ENCODE measurements at regions not wholly inside any gene's neighbourhood (a gene's known extent, or its start where the extent isn't known, plus 50 kb on each side); places are given as distances from the start of the nearest gene placed in this dataset.

DNA sequence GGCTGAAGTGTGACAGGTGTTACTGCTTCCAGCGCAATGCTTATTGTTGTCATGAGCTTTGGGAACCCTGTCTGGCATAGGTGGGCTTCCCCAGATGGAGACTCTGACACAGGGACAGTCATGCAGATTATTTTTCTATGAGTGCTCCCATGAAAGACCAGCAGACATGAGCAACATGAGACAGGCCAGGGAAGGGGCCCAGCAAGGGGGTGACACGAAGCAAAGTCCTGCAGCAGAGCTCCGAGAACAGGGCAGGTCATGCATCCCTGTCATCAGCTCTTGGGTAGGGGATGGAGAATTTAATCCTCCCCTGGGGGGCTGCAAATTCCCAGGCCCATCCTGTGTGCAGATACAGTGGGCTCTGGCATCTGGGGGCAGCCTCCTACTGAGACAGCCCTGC lies 77.4 kb downstream of the CTAGE1 start:
- no peak for DNase-seq (ENCODE audit: low read depth, low spot score)
- H3K4me3 ChIP-seq (ENCODE audit: insufficient read length, low read depth) = no peak overlapping the region
- TF ChIP-seq SUZ12 (IDR thresholded peaks at IDR 0.05; ENCODE audit: extremely low read depth, insufficient read depth, insufficient read length) (no peak), YY1 (IDR thresholded peaks at IDR 0.05; ENCODE audit: insufficient read depth, insufficient read length) (no peak), ZNF274 (IDR thresholded peaks at IDR 0.05; ENCODE audit: low read depth, low read length) (no peak)
- H3K9me3 ChIP-seq (ENCODE audit: insufficient read depth, low read length) = no peaks in the 10 kb centered on the region
- H3K27me3 ChIP-seq (ENCODE audit: insufficient read depth, insufficient read length) = peaks cover 11% of the 10 kb centered on the region
- no peak overlapping the region for H3K9ac ChIP-seq (ENCODE audit: insufficient read length, low read depth)
- no peaks in the 10 kb centered on the region for H3K4me1 ChIP-seq (ENCODE audit: insufficient read depth, insufficient read length)
- H3K36me3 ChIP-seq (ENCODE audit: insufficient read depth, insufficient read length, low read length) = no peaks in the 10 kb centered on the region

DNA sequence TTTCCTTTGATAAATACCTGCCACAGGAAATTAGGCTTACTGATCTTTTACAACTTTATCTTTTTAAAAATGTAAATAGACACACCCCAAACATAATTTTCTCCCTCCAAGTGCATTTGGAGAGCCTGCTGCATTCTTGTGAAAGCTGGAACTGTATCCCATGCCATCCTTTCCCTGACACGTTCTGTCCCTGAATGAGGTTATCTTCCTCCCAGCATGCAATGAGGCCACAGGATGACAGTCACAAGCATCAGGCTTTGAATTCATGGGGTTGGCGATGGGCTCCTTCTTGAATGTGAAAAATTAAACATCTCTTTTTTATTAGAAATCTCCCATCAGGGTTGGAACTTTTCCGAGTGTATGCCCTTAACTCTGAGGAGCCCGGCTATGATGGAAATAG lies 77.8 kb downstream of the CTAGE1 start:
- TF ChIP-seq ZNF274 (IDR thresholded peaks at IDR 0.05; ENCODE audit: low read depth, low read length) = no peak
- TF ChIP-seq SUZ12 (IDR thresholded peaks at IDR 0.05; ENCODE audit: extremely low read depth, insufficient read depth, insufficient read length) = no peak
- no peak for TF ChIP-seq YY1 (IDR thresholded peaks at IDR 0.05; ENCODE audit: insufficient read depth, insufficient read length)
- Histone ChIP-seq H3K9me3 (ENCODE audit: insufficient read depth, low read length) (no peaks in the 10 kb centered on the region), H3K4me1 (ENCODE audit: insufficient read depth, insufficient read length) (no peaks in the 10 kb centered on the region), H3K9ac (ENCODE audit: insufficient read length, low read depth) (no peak overlapping the region), H3K36me3 (ENCODE audit: insufficient read depth, insufficient read length, low read length) (no peaks in the 10 kb centered on the region), H3K27me3 (ENCODE audit: insufficient read depth, insufficient read length) (peaks cover 11% of the 10 kb centered on the region), H3K4me3 (ENCODE audit: insufficient read length, low read depth) (no peak overlapping the region)
- DNase-seq (ENCODE audit: low read depth, low spot score) = no peak

DNA sequence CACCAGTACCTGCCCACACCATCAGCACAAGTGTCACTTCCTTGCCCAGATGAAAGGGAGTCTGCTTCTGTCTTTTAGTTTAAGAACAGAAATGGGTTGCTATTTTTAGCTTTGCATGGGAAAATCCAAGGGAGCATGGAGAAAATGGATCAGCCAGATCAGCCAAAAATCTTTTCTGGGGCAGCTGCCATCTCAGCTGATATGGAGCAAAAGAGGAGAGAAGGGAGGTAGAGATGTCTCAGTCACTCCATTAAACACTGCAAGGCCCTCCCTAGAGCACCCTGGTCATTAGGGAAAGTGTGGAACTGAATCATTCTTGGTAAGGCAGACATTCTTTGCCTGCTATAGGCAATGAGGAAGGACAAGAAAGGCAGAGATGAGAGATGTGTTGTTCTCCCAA lies 79.9 kb downstream of the CTAGE1 start:
- Histone ChIP-seq H3K27me3 (ENCODE audit: insufficient read depth, insufficient read length) (peaks cover 11% of the 10 kb centered on the region), H3K36me3 (ENCODE audit: insufficient read depth, insufficient read length, low read length) (no peaks in the 10 kb centered on the region), H3K9me3 (ENCODE audit: insufficient read depth, low read length) (no peaks in the 10 kb centered on the region), H3K4me1 (ENCODE audit: insufficient read depth, insufficient read length) (no peaks in the 10 kb centered on the region), H3K4me3 (ENCODE audit: insufficient read length, low read depth) (no peak overlapping the region), H3K9ac (ENCODE audit: insufficient read length, low read depth) (no peak overlapping the region)
- TF ChIP-seq ZNF274 (IDR thresholded peaks at IDR 0.05; ENCODE audit: low read depth, low read length) (no peak), YY1 (IDR thresholded peaks at IDR 0.05; ENCODE audit: insufficient read depth, insufficient read length) (no peak), SUZ12 (IDR thresholded peaks at IDR 0.05; ENCODE audit: extremely low read depth, insufficient read depth, insufficient read length) (no peak)
- DNase-seq (ENCODE audit: low read depth, low spot score) = no peak

DNA sequence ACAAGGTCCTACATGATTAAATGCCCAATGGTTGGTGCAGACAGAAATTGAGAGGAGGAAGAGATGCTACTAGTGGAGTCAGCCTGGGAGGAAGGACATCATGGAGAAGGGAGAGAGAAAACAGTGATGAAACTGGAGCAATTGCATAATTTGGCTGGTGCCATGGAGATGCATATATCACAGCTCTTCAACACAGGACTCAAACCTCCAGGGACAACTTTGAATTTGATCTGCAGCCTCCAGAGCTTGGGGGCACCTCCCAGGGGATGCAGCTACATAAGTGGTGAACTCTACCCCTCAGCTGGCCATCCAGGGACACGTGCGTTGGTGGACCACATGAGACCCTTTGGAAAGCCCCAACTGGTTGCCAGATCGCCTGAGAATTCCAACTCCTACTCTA lies 80.4 kb downstream of the CTAGE1 start:
- H3K4me3 ChIP-seq (ENCODE audit: insufficient read length, low read depth) = no peak overlapping the region

DNA sequence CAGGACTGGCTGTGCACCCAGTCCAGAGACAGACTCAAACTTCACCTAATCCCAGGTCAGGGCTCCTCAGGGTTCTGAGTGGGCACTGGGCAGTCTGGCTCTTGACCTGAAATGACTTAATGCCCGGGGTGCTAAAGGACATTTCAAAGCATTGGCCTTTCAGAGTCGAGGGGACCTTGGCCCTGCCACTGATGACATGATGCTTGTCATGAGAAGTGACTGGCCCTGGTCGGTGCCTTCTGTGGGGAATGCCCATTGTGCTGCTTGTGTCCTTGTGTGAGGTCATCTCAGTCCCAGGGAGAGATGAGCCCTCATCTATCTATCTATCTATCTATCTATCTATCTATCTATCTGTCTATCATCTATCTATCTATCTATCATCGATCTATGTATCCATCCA lies 81.3 kb downstream of the CTAGE1 start:
- DNase-seq (ENCODE audit: low read depth, low spot score) = no peak
- Histone ChIP-seq H3K4me1 (ENCODE audit: insufficient read depth, insufficient read length) (no peaks in the 10 kb centered on the region), H3K27me3 (ENCODE audit: insufficient read depth, insufficient read length) (peaks cover 19% of the 10 kb centered on the region), H3K9me3 (ENCODE audit: insufficient read depth, low read length) (no peaks in the 10 kb centered on the region), H3K4me3 (ENCODE audit: insufficient read length, low read depth) (no peak overlapping the region), H3K36me3 (ENCODE audit: insufficient read depth, insufficient read length, low read length) (no peaks in the 10 kb centered on the region), H3K9ac (ENCODE audit: insufficient read length, low read depth) (no peak overlapping the region)
- TF ChIP-seq SUZ12 (IDR thresholded peaks at IDR 0.05; ENCODE audit: extremely low read depth, insufficient read depth, insufficient read length) = no peak
- TF ChIP-seq YY1 (IDR thresholded peaks at IDR 0.05; ENCODE audit: insufficient read depth, insufficient read length) = no peak
- no peak for TF ChIP-seq ZNF274 (IDR thresholded peaks at IDR 0.05; ENCODE audit: low read depth, low read length)

More for the DNA sequence above, 80.4 kb downstream of the CTAGE1 start:
- no peaks in the 10 kb centered on the region for H3K9me3 ChIP-seq (ENCODE audit: insufficient read depth, low read length)
- TF ChIP-seq ZNF274 (IDR thresholded peaks at IDR 0.05; ENCODE audit: low read depth, low read length) (no peak), SUZ12 (IDR thresholded peaks at IDR 0.05; ENCODE audit: extremely low read depth, insufficient read depth, insufficient read length) (no peak), YY1 (IDR thresholded peaks at IDR 0.05; ENCODE audit: insufficient read depth, insufficient read length) (no peak)
- peaks cover 14% of the 10 kb centered on the region for H3K27me3 ChIP-seq (ENCODE audit: insufficient read depth, insufficient read length)
- no peak overlapping the region for H3K9ac ChIP-seq (ENCODE audit: insufficient read length, low read depth)
- DNase-seq (ENCODE audit: low read depth, low spot score) = no peak
- H3K36me3 ChIP-seq (ENCODE audit: insufficient read depth, insufficient read length, low read length) = no peaks in the 10 kb centered on the region
- no peaks in the 10 kb centered on the region for H3K4me1 ChIP-seq (ENCODE audit: insufficient read depth, insufficient read length)

DNA sequence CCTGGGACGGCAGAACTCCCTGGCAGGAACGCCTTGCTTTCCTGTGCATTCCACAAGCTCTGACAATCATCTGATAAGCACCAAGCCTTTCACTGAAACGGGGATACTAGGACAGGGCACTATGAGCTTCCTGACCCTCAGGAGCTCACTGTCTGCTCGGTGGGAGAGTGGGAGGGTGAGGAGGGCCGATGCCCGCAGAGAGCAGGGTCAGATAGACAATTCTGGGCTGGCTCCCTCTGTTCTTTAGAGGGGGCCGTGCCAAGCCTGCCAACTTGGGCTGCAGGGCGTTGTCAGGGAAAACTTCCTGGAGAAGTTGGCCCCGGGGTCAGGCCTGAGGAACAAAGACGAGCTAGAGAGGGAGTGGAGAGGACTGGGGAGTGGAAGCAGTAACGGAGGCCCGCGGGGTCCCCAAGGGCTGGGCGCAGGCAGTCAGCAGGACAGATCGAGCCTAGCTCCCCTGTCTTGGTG lies 82.0 kb downstream of the CTAGE1 start:
- Histone ChIP-seq H3K4me1 (ENCODE audit: insufficient read depth, insufficient read length) (no peaks in the 10 kb centered on the region), H3K27me3 (ENCODE audit: insufficient read depth, insufficient read length) (peaks cover 16% of the 10 kb centered on the region), H3K9me3 (ENCODE audit: insufficient read depth, low read length) (no peaks in the 10 kb centered on the region), H3K36me3 (ENCODE audit: insufficient read depth, insufficient read length, low read length) (no peaks in the 10 kb centered on the region), H3K9ac (ENCODE audit: insufficient read length, low read depth) (no peak overlapping the region), H3K4me3 (ENCODE audit: insufficient read length, low read depth) (no peak overlapping the region)
- DNase-seq (ENCODE audit: low read depth, low spot score) = no peak
- no peak for TF ChIP-seq ZNF274 (IDR thresholded peaks at IDR 0.05; ENCODE audit: low read depth, low read length)
- no peak for TF ChIP-seq SUZ12 (IDR thresholded peaks at IDR 0.05; ENCODE audit: extremely low read depth, insufficient read depth, insufficient read length)
- no peak for TF ChIP-seq YY1 (IDR thresholded peaks at IDR 0.05; ENCODE audit: insufficient read depth, insufficient read length)

DNA sequence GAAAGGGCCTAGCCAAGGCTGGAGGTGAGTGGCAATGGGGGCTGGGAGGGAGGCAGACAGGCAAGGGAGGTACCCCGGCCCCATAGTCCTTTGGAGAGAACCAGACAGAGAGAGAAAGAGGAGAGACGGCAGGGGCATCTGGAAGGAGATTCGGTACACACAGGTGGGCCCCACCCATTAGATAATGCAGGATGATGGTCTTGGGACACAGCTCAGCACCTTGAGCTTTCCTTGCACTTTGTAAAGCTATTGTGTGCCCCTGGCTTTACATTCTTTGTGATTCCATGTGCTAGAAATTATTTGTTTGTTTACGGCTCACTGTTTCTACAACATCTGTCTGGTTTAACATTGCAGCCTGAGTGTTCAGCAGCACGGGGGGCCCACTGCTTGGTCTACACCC lies 83.1 kb downstream of the CTAGE1 start:
- no peak overlapping the region for H3K4me3 ChIP-seq (ENCODE audit: insufficient read length, low read depth)
- TF ChIP-seq YY1 (IDR thresholded peaks at IDR 0.05; ENCODE audit: insufficient read depth, insufficient read length) (no peak), ZNF274 (IDR thresholded peaks at IDR 0.05; ENCODE audit: low read depth, low read length) (no peak), SUZ12 (IDR thresholded peaks at IDR 0.05; ENCODE audit: extremely low read depth, insufficient read depth, insufficient read length) (no peak)
- H3K4me1 ChIP-seq (ENCODE audit: insufficient read depth, insufficient read length) = no peaks in the 10 kb centered on the region
- no peaks in the 10 kb centered on the region for H3K36me3 ChIP-seq (ENCODE audit: insufficient read depth, insufficient read length, low read length)
- H3K27me3 ChIP-seq (ENCODE audit: insufficient read depth, insufficient read length) = peaks cover 20% of the 10 kb centered on the region
- no peak for DNase-seq (ENCODE audit: low read depth, low spot score)
- H3K9ac ChIP-seq (ENCODE audit: insufficient read length, low read depth) = no peak overlapping the region
- H3K9me3 ChIP-seq (ENCODE audit: insufficient read depth, low read length) = no peaks in the 10 kb centered on the region
